ENCODE measurements at regions not wholly inside any gene's neighbourhood (a gene's known extent, or its start where the extent isn't known, plus 50 kb on each side); places are given as distances from the start of the nearest gene placed in this dataset.
"Not testable (repeated sequence)": the region's sequence is repeated elsewhere in the genome, so short reads cannot be mapped to it uniquely, and the experiment has no call there.

DNA sequence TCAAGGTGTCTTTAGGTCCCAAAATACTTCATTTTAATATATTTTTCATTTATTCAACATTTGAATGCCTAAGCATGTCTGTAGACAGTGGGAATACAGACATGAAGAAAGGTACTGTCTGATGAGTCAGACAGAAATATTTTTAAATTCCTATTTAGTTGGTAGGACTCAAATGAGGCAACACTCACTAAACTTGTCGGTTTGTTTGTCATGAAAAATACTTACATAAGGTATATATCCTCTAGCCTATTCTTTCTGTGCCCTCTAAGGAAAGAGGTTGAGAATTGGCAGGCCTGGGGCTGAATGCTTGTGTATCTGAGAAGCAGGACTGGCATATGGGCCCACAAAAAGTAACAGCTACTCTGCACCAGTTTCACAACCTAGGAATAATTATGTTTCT is 423.6 kb upstream of the MDFIC2 start:
- no peak for DNase-seq

DNA sequence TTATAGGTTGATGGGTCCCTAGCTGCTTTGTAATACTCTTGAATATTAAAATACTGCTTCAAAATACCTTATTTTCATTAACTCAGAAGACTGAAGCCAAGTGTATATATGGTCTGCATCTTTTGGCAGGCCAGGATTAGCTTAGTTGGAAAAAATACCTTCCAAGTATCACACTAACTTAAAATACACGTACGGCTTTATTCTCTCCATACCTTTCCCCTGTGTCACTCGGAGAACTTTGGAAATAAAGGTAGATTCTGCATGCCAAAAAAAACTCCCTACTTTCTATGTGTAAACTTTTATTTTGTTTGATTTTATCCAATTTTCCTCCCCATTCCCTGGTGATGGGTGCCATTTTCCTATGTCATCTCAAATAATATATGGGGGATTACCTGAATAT is 422.3 kb upstream of the MDFIC2 start:
- no peak for DNase-seq

DNA sequence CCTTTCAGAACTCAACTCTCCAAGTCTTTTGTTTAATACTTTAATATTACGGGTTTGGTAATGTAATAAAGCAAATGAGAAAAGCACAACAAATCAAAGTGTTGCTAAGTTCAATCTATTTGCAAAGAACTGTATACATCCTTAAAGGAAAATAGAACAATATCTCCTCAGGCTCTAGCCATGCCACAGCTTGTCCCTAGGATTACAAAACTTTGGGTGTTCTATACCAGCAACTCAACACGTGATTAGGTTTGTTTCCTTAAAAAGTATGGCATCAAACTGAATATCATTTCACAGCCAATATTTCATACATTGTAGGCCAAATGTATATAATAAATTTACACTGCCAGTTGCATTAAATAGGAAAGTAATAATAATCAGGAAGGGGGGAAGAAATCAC is 418.6 kb upstream of the MDFIC2 start:
- DNase-seq, result no peak

GRCh38 chr3:70729845-70730244 is 417.4 kb upstream of the MDFIC2 start:
- no peak for DNase-seq

DNA sequence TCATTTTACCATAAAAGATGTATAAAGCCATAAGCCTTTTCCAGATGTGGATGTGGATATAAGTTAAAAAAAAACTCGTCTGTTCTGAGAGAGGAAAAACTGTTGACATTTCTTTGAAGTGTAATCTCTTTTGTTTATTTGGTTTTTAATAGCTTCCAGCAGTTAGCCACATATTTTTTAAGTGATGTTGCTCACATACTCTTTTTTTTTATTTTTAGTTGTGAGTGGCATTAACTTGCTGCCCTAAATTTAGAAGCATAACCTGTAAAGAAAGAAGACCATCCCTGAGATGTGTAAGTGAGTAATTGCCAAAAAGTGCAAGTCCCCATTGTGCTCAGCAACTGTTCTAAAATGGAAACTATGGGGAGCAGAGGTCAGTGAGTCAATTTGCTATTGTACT is 415.9 kb upstream of the MDFIC2 start:
- no peak for DNase-seq

DNA sequence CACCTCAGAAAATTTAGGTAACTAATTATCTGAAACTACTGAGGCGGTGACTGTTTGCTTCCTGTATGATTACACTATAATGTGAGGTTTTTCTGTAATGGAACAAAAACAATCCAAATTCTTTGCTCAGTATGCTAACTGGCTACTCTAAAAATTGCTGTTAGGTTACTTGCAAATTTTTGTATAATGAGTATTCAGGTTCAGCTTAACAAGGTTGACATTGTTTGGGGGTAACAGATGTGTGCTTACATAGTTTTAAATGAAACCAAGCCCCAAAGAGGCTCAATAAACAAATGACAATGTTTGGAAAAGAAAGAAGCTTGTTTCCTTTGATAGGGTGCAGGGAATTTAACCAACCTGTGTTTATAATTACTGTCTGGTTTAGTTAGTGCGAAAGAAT is 414.5 kb upstream of the MDFIC2 start:
- DNase-seq, result no peak

- DNase-seq, result no peak
Observed at GRCh38 chr3:70726096-70726938, 413.9 kb upstream of the MDFIC2 start.

- no peak for DNase-seq
Observed at GRCh38 chr3:70722018-70722417, 409.6 kb upstream of the MDFIC2 start.

DNA sequence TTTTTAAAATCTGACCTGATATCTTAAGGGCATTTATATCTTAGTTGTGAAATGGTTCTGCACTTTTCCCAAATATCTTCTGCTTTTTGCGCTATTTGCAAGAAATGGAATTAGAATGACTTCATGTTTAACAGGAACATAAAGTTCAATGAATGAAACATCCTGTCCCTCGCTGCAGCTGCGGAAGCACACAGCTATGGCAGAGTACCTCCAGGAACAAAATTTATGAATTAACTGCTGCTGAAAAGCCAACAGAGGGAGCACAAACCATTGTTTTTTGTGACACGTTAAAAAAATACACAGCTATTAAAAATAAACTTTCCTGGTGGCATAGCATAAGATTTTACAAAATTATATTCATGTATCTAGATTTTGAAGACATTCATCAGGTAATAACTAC is 404.4 kb upstream of the MDFIC2 start:
- no peak for DNase-seq

- no peak for DNase-seq
Observed at GRCh38 chr3:70712449-70713082, 400.1 kb upstream of the MDFIC2 start.

DNA sequence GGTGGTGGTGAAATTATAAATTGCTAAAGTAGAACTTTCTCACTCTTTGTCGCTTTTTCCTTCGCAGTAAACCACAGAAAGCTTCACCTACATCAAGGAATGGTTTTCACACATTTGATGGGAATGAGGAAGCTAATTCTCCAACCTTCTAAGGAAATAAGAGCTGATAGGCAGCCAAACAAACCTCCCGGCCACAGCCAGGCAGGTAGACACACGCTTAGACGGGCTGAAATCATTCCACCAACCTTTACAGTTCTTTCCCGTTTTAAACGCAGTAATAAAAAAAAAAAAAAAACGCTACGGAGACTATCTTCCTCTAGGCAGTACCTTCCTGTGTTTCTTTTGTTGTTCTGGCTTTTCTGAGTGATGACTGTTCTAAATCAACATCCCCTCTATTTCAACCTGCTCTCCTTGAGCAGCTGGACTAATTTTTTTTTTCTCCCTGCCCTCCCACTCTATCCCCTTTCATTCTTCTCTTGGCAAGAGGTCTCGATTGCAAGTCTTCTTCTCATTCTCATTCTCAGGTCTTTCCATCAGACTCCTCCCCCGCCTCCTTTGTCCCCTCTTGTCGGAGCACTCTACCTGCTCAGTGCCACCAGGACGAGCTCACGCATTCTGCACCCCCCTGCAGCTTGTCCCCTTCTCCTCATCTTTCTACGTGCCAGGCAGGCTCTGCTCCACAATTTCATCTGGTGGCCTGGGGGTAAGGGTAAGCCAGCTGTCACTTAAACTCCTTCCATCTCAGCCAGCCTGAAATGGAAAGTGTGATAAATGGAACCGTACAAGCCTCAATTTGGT is 391.1 kb upstream of the MDFIC2 start:
- DNase-seq, result no peak

DNA sequence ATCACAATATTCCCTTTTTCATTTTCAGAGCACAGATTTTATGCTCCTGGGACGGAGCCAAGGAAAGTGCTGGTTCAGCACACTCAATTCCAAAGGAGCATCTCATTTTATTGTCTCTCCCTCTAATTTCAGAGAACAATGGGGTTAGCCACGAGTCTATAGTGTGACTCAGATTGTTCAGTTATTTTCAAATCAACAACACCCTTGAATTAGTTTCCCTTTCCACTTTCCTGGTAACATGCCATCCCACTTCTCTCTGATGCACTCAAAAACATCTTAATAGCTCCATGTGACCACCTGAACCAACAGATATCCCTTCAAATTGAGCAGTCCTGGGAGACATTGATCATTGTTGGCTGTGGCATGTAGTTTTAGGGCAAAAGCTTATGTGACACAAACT is 389.7 kb upstream of the MDFIC2 start:
- no peak for DNase-seq

DNA sequence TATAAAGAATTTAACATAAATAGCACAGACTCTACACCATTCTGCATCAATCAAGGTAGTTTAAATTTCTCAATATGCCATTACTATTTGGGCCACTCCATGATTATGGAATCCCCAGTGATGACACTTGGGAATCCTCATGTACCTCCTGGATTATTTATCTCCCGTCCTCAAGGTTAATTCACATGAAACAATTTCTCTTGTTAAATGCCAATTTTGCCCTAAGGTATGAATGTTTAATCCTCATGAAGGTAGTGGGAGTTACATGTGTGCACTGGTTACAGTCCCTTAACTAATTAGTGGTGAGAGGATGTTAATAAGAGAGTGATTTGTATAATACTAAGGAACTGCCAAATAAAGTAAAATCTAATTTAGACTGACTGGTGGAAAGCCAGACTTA is 372.3 kb upstream of the MDFIC2 start:
- no peak for DNase-seq

- not testable (repeated sequence) for DNase-seq
Observed at GRCh38 chr3:70675810-70676209, 363.4 kb upstream of the MDFIC2 start.

DNA sequence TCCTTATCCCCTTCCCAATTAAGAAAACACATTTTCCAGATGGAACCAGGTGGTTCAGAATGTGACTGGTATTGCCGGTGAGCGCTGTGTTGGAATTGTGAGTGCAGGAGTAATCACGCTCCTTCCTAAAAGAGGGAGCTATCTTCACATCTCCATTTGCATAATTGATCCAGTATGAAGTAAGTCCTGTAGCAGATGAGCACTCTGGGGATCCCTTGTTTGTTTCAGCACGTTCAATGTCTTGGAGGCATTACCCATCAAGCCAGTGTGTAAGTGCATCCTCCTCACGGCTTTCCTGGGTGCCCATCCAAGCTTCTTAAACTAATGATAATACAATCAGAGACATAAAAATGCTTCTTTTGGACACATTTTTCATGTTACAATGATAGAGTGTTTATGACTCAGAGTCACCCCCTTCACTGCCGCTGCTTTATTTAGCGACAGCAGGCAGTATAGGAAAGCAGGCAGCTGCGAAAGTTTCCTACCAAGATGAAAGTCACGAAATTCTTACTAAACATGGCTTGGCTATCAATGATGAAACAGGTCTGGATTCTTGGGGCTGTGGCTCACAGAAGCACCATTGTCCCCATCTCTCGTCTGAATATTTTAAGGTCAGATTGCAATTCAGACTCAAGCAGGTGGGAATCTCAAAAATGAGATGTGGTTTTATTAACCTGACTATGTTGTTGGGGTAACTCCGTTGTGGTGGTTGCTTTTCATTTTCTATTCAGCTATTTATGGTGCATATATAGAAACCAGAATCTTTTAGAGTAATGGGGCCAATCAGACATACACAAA is 346.3 kb upstream of the MDFIC2 start:
- no peak for DNase-seq

DNA sequence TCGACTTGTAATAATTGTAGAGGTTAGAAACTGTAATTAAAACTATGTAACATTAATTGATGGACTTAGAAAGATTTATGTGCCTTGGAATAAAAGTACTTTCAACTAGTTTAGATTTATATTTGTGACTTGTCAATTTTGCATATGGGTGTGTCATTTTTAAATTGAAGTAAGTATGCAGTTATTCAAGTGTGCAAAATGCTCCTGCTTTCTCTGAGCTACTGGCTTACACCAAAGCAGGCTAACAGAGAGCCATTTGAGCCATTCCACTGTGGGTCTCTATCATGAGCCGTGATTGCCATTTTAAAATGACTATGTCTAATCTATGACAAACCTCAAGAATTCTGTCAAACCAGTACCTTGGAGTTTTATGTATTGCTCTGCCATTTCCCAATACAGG is 345.0 kb upstream of the MDFIC2 start:
- no peak for DNase-seq

DNA sequence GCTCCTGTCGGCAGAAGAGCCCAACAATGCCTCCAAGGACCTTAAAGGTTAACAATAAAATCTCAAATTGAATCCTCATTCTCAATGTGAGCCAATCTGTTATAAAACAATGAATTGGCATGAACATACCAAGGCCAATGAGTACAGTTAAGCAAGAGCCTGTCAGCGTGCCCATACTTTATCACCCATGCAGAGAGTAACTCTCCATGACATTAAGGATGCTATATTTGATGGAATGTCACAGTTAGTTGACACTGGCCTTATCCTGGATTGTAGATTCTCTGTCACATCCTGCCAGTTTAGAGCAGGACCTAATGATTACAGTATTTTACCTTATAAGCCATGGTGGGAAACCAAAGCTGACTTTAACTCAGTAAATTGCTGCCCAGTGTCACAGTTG is 335.4 kb upstream of the MDFIC2 start:
- DNase-seq, result no peak

DNA sequence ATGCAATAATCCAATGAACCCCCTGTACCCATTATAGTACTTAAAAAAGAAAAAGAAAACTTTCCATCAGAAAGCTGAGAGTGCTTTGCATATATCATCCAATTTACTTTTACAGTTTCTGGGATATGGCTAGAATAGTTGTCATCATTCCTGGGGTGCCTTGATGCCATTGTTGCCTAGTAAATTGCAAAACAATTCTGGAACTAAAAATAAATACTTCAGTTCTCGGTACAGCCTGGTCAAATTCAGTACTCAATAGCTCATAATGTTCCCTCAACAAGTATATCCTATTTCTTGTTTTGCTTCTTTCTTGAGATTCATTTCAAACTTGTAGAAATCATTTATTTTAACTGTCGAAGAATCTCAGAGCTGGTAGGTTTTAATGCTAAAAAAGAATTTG is 334.7 kb upstream of the MDFIC2 start:
- no peak for DNase-seq

DNA sequence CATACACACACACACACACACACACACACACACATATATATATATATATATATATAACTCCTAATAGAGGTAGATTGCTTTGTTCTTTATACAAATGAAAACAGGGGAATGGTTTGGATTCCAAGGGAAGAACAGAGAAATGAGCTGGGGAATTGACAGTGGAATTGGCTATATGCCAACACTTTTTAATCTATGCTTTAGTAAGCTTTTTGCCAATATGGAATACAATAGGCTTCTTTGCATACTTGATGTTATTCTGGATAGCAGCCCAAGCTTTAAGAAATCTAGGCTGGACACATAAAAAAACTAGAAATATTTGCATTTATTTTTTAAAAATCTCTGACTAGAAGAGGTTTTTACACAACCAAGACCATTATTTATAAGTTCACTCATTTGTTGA is 334.2 kb upstream of the MDFIC2 start:
- no peak for DNase-seq

DNA sequence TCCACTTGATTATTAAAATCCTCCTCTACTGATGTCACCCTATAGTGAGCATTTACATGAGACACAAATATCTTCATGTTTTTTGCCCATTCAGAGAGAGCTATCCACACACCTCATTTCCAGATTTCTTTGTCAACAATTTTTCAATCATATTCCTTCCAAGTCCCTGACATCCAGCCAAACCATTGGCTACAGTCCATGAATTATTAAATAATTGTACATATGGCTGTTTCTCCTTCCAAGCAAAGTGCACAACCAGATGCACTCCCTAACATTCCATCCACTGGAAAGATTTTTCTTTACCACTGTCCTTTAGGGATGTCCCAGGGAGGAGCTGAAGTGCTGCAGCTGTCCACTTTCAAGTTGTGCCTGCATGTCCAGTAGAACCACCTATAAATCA is 328.0 kb upstream of the MDFIC2 start:
- no peak for DNase-seq

DNA sequence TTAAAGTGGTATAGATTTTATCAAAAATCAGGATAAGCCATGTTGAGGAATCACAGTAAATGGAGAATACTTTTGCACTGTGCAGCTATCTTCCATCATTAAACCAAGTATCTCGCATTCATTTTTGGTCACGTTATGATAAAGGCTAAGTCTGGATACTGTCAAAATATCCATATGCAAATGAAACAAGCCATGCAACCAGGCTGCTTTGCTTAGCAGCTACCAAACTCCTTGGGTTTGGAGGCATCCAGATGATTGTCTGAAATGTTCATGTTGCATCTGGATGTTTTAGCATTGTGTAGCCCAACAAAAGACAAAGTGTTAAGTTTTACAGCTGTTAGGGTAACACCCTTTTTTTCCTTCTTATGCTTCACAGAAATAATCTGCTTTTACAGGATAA is 322.9 kb upstream of the MDFIC2 start:
- no peak for DNase-seq

DNA sequence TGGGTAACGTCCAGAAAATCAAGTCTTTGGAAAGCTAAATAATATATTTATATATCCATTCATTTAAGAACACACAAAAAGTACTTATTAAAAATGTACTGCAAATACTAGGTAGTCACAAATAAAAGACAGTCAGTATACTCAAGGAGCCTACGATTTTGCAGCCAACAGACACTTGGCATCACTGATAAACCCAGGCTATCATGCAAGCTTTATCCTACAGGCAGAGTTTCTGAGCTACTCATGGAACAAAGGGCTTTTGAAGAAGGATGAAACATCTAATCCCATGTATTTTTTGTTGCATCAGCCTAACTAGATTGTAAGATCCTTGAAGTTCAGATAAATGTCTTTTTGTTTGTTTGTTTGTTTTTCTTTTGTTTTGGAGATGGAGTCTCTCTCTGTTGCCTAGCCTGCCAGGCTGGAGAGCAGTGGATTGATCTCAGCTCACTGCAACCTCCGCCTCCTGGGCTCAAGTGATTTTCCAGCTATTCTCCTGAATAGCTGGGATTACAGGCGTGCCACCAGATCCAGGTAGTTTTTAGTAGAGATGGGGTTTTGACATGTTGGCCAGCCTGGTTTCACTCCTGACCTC is 319.4 kb upstream of the MDFIC2 start:
- DNase-seq, result no peak

DNA sequence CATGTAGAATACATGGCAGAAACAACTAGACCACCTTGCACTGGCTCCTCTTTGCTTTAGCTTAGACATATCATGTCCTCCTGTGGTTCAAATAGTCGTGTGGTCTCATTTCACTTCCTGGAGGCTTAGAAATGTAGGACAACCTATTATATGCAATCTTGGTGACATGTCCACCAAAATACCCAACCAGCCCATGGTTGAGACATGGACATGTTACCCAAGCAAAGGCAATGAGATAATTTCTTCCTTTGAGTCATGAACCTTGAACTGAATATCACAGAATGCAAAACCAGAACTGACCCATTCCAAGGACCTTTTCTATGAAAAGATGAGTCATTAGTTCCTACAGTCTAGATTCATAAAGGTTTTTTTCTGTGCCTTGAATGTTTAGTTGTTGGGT is 309.0 kb upstream of the MDFIC2 start:
- DNase-seq, result no peak
